GM21390 (cell line): ENCODE measurements at regions not wholly inside any gene's neighbourhood (a gene's known extent, or its start where the extent isn't known, plus 50 kb on each side); places are given as distances from the start of the nearest gene placed in this dataset.
"Not testable (repeated sequence)": the region's sequence is repeated elsewhere in the genome, so short reads cannot be mapped to it uniquely, and the experiment has no call there.

Experiments used
- ATAC-seq: cut with Tn5 transposase; IDR thresholded peaks from one replicate; pipeline ENCODE4 v1.9.1; 2021; ENCODE audit not compliant: unreplicated experiment

GRCh38 chr18:51519571-51519970 lies 322.1 kb upstream of the MEX3C start:
- no peak for ATAC-seq

DNA sequence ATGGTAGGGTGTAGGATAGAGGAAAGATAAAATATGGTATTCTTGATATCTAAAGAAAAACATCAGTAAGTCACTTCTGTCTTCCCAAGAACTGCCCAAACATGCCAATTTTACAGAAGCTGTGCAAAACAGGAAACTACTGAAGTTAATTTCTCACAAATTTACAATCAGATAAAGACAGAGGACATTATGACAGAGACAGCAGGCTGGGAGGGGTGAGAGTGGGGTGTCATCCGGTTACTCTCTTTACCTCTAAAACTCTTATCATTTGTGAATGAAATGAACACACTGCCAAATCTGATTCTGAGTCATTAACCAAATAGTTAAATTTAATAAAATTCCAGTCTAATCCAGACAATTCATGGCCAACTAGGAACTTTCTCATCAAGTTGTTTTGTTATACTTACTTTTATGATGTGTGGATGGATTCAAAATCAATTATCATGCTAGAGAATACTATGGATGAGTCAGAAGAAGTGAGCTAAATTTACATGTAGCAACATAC lies 323.2 kb upstream of the MEX3C start:
- ATAC-seq: no peak

DNA sequence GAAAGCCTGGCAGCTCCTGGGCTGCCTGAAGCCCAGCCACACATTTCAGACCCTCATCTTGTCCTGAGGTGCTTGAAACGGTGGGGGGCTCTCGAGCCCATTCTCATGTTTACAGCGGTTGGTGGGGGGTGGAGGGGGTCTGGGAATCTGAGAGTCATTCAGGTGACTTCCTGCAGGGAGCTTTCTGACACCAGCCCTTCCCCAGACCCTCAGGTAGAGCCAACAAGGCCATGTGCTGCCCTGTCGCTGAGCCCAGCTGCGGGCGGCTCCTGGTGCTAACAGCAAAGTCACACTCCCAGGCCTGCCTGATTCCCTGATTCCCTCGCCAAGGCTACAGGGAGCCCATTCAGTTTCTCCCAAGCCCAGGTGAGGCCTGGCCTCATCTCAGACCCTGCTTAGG lies 324.9 kb upstream of the MEX3C start:
- ATAC-seq: no peak

DNA sequence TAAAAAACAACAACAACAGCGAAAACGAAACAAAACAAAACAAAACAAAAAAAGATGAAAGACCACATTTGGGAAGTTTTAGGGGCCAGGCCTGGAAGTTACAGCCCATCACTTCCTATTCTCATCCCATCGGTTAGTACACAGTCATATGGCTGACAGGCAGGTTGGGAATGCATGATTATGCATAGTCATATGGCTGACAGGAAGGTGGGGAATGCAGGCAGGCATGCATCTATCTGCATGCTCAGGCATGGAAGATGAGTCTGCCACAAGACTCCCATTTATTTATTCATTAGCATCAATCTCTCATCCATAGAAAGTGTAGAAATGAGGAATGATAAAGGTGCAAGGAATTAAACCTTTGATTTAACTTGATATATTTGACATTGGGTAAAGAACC lies 325.3 kb upstream of the MEX3C start:
- no peak for ATAC-seq

DNA sequence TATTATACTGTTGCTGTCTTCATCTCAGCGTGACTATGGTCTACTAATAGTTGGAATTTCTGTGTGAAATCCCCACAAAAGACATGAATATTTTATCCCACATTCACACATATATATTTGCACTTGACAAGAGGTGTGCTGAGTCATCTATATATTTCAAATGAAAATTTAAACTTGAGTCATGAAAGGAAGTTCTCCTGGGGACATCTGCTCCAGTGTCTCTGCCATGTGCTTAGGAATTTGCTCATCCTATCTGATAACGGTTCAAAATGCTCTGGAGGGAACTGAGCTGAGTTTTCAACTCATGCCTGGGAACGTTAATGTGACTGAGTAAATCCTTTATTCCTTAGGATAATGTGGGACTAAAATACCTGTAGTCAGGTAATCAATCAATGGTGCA lies 326.2 kb upstream of the MEX3C start:
- ATAC-seq: no peak

DNA sequence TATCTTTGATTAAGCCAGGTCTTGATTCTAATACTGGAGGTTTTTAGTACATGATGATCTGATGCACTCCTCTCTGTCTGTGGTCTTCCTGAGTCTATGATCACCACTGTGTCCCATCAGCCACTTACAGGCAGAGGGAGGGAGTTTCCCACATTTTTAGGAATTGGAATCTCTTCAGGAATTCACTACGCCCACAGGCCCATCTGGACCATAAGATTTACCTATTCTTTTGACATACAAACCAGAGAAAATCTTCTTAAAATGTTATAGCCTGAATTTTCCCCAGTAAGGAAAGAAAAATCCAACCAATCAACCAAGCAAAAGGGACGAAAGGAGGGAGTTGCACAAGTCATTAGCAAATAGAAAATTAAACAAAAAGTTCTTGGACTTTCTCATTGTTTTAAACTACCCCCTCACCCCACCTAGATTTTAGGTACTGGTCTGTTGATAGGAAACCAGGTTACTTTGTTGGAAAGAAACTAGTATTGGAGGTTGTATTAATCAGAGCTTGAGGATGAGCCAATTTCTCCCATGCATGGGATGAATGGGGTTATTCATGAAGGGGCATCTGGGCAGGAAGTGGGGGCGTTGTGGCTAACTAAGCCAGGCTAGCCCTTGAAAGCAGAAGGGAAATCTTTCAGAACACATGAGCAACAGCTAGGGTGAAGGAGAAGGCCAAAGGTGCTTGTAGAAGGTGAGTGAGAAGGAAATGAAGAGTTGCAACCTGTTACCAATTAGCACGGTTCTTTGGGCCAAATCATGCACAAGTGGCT lies 328.2 kb upstream of the MEX3C start:
- ATAC-seq: no peak

- no peak for ATAC-seq
These were observed 330.3 kb upstream of the MEX3C start for GRCh38 chr18:51527826-51528225.

DNA sequence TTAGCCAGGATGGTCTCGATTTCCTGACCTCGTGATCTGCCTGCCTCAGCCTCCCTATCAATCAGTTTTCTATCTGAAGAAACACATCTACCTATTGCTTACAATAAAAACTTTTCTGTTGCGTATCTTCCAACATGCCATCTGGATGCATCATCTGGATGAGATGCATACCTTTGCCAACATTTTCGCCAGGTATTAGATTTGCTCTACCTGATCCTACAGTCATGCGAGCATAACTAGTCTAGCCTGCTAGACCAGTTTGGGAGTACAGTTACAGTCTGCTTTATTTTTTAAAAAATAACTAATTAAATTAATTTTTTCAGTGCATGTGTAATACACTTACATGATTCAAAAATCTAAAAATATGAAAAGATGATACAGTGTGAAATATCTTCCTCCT lies 334.0 kb upstream of the MEX3C start:
- ATAC-seq: no peak

DNA sequence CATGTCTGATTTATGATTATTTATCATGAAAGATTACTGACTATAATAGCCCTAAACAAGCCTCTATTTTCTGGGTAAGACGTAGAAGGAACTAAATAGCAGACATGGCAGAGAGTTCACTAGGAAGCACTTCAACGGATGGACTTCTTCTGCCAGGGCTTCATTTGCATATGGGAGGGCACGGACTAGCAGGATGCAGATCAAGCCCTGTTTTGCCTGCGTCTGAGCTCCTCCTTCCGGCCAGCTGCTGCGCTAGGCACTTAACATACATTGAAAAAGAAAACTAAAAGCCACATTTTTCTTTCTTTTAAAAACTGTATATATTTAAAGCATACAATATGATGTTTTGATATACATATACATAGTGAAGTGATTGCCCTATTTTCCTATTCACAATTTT lies 340.0 kb upstream of the MEX3C start:
- peak; percentile 89 for ATAC-seq

DNA sequence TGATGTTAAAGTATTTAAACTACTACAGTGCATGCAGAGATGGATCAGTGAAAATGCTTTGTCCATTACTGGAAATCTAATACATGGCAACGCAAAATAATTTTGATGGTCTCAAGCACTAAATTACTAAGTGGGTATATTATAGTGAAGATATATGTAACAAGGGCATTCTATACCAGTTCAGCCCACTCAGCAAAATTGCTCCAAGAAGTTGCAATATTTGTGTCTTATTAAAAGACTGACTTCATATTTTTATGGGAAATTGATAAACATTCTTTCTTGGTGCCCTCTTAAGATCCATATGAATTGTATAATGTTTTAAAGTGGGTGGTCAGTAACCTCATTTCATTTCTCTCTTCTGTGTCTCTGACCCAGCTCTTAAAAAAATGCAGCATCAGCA lies 343.1 kb upstream of the MEX3C start:
- ATAC-seq: no peak

- ATAC-seq: no peak
These were observed 343.7 kb upstream of the MEX3C start for GRCh38 chr18:51541230-51541629.

DNA sequence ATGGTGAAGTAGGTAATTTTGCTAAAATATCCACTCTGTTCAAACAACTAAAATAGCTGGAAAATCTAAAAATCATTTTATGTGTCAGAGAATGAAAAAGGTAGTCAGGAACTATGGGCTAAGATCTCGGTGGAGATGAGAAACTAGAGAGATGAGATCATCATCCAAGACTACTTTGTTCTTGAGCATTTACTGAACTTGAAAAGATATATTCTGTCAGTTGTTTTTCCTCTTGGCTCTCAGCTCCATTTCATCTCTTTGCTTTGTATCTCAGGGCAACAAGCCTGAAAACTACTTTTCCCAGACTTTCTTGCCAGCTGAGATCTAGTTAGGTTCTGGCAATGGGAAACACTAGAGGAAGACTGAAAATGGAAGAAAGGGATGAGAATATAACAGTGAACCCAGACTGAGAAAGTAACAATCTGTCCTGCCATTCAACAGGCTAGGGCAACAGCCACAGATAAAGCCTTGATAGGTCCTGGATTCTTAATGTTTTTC lies 346.2 kb upstream of the MEX3C start:
- ATAC-seq: no peak

GRCh38 chr18:51545446-51545845 lies 348.0 kb upstream of the MEX3C start:
- no peak for ATAC-seq

GRCh38 chr18:51559198-51559901 lies 361.9 kb upstream of the MEX3C start:
- ATAC-seq: no peak

- ATAC-seq: no peak
These were observed 362.4 kb upstream of the MEX3C start for GRCh38 chr18:51559902-51560287.

- ATAC-seq: no peak
These were observed 364.3 kb upstream of the MEX3C start for GRCh38 chr18:51561821-51562220.

DNA sequence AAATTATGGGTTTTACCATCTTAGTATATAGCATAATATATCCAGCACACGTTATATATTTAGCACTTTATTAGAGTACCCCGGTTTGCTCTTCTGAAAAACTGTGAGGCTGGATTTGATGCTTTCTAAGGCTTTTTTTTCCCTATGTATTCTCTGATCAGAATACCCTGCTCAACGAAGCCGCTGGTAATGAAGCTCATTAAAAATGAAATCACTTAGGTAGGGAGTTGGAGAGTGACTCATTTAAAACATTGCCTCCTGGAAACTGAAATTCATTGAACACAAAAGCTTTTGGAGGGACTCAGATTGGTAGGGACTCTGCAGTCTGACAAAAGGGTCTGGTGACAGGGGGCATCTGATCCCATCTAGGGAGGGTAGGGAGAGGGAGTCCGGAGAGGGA lies 365.4 kb upstream of the MEX3C start:
- ATAC-seq: no peak

GRCh38 chr18:51563396-51563795 lies 365.9 kb upstream of the MEX3C start:
- no peak for ATAC-seq

GRCh38 chr18:51568151-51568550 lies 370.7 kb upstream of the MEX3C start:
- no peak for ATAC-seq

- no peak for ATAC-seq
These were observed 371.7 kb upstream of the MEX3C start for GRCh38 chr18:51569153-51569552.

GRCh38 chr18:51569561-51569960 lies 372.1 kb upstream of the MEX3C start:
- ATAC-seq: no peak

DNA sequence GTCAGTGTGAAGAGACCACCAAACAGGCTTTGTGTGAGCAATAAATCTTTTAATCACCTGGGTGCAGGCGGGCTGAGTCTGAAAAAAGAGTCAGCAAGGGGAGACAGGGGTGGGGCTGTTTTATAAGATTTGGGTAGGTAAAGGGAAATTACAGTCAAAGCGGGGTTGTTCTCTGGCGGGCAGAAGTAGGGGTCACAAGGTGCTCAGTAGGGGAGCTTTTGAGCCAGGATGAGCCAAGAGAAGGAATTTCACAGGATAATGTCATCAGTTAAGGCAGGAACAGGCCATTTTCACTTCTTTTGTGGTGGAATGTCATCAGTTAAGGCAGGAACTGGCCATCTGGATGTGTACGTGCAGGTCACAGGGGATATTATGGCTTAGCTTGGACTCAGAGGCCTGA lies 372.6 kb upstream of the MEX3C start:
- not testable (repeated sequence) for ATAC-seq
